Upper lobe of left lung (tissue), 6 donors: ENCODE measurements at regions not wholly inside any gene's neighbourhood (a gene's known extent, or its start where the extent isn't known, plus 50 kb on each side); places are given as distances from the start of the nearest gene placed in this dataset.

ENCODE experiments used
- ATAC-seq, 2 donors: fragments of 200-7000 bp; cut with Tn5 transposase; one replicate each; pipeline ENCODE4 v1.9.1; 2022; ENCODE audit warnings: mild to moderate bottlenecking in 2 of 2, moderate library complexity in 2 of 2; ENCODE audit not compliant: low FRiP score in 2 of 2
- DNase-seq, 2 donors: peaks; one replicate each; pipeline ENCODE4 v3.0.0-alpha.2; 2019 to 2020
- H3K27ac ChIP-seq, 4 donors: fragments of 200-600 bp; sonication (generic); one replicate each; pipeline ENCODE4 v1.5.1; 2016 to 2019
- H3K27me3 ChIP-seq, 4 donors: fragments of 200-600 bp; sonication (generic); one replicate each; pipeline ENCODE4 v1.5.1; 2017 to 2019
- H3K36me3 ChIP-seq, 4 donors: fragments of 200-600 bp; sonication (generic); one replicate each; pipeline ENCODE4 v1.5.1; 2016 to 2019
- H3K4me1 ChIP-seq, 4 donors: fragments of 200-600 bp; sonication (generic); one replicate each; pipeline ENCODE4 v1.5.1; 2018 to 2019
- H3K4me3 ChIP-seq, 4 donors: fragments of 200-600 bp; sonication (generic); one replicate each; pipeline ENCODE4 v1.5.1; 2017 to 2019; ENCODE audit warnings: mild to moderate bottlenecking in 2 of 4, moderate library complexity in 1 of 4
- H3K9me3 ChIP-seq, 4 donors: fragments of 200-600 bp; sonication (generic); one replicate each; pipeline ENCODE4 v1.5.1; 2018 to 2019
- CTCF ChIP-seq, 6 experiments: fragments of 450-650 bp in 4 of 6; fragments of 200-600 bp in 2 of 6; sonication (generic) in 2 of 6; IDR thresholded peaks; one replicate each; pipeline ENCODE4 v1.5.1; 2016 to 2019; ENCODE audit warnings: antibody characterized with exemption in 6 of 6
- EP300 ChIP-seq, 4 donors: sonication (generic); formaldehyde crosslinking; IDR thresholded peaks; one replicate each; pipeline ENCODE4 v1.5.1; 2017; ENCODE audit warnings: antibody characterized with exemption in 4 of 4, control low read depth in 2 of 4
- POLR2A ChIP-seq, 4 donors: fragments of 450-650 bp; IDR thresholded peaks; one replicate each; pipeline ENCODE4 v1.5.1; 2016 to 2017; ENCODE audit warnings: antibody characterized with exemption in 4 of 4, mild to moderate bottlenecking in 2 of 4
- POLR2AphosphoS5 ChIP-seq, 2 donors: sonication (generic); formaldehyde crosslinking; IDR thresholded peaks; one replicate each; pipeline ENCODE4 v1.5.1; 2017; ENCODE audit warnings: antibody characterized with exemption in 2 of 2
- WGBS, 2 donors: methylation state at CpG; one replicate each; pipeline ENCODE4 v1.1.5; 2017 to 2018; 5-methylcytosine and 5-hydroxymethylcytosine counted together
- donor health status: DM: no; HTN: no; CAD: no; lungs with moderate emphysema.
- donor health status: DM: no; HTN: yes; CAD: no; lungs with severe emphysema.

GRCh38 chr6:56328728-56329090 lies 81.3 kb upstream of the COL21A1 start:
- Histone ChIP-seq H3K36me3 (no peaks in the 10 kb centered on the region), H3K27me3 (no peaks in the 10 kb centered on the region), H3K4me3 (no peak overlapping the region), H3K9me3 (no peaks in the 10 kb centered on the region), H3K4me1 (no peaks in the 10 kb centered on the region), H3K27ac (peak overlapping the region; percentile 35 to 59 (median 54))
- ATAC-seq: no peak
- no peak for DNase-seq
- no peak for TF ChIP-seq EP300 (IDR thresholded peaks at IDR 0.05)
- TF ChIP-seq POLR2AphosphoS5 (IDR thresholded peaks at IDR 0.05): no peak
- no peak for TF ChIP-seq POLR2A (IDR thresholded peaks at IDR 0.05)
- no peak for TF ChIP-seq CTCF (IDR thresholded peaks at IDR 0.05)
- WGBS, 2 donors: 75 to 76% methylated on average over 5 of the region's 5 CpGs

GRCh38 chr6:56327946-56328727 lies 80.8 kb upstream of the COL21A1 start:
- Histone ChIP-seq H3K9me3 (no peaks in the 10 kb centered on the region), H3K4me3 (no peak overlapping the region), H3K27ac (peak overlapping the region in 3 of 4 donors; percentile 35 to 59 (median 48)), H3K36me3 (no peaks in the 10 kb centered on the region), H3K27me3 (no peaks in the 10 kb centered on the region), H3K4me1 (no peaks in the 10 kb centered on the region)
- no peak for TF ChIP-seq POLR2AphosphoS5 (IDR thresholded peaks at IDR 0.05)
- no peak for TF ChIP-seq EP300 (IDR thresholded peaks at IDR 0.05)
- TF ChIP-seq POLR2A (IDR thresholded peaks at IDR 0.05): no peak
- no peak for DNase-seq
- WGBS, 2 donors: 81 to 83% methylated on average over 3 of the region's 3 CpGs
- ATAC-seq: no peak

- H3K4me1 ChIP-seq: no peaks in the 10 kb centered on the region
- H3K27me3 ChIP-seq: no peaks in the 10 kb centered on the region
- no peak for DNase-seq
- H3K9me3 ChIP-seq: no peaks in the 10 kb centered on the region
- TF ChIP-seq POLR2A (IDR thresholded peaks at IDR 0.05): no peak
- TF ChIP-seq EP300 (IDR thresholded peaks at IDR 0.05): no peak
- no peak for TF ChIP-seq CTCF (IDR thresholded peaks at IDR 0.05)
- TF ChIP-seq POLR2AphosphoS5 (IDR thresholded peaks at IDR 0.05): no peak
- no peak overlapping the region for H3K4me3 ChIP-seq
- no peaks in the 10 kb centered on the region for H3K36me3 ChIP-seq
- WGBS, 2 donors: 43% methylated on average over 6 of the region's 6 CpGs
- no peak for ATAC-seq
- H3K27ac ChIP-seq: no peak overlapping the region
These were observed 77.0 kb upstream of the COL21A1 start for GRCh38 chr6:56324396-56324795.

GRCh38 chr6:56318851-56319250 lies 71.5 kb upstream of the COL21A1 start:
- no peak overlapping the region for H3K4me3 ChIP-seq

GRCh38 chr6:56314683-56315523 lies 67.5 kb upstream of the COL21A1 start:
- H3K4me1 ChIP-seq: peaks cover 0 to 6% (median 5%) of the 10 kb centered on the region in 4 donors
- H3K27me3 ChIP-seq: no peaks in the 10 kb centered on the region
- peak in 1 of 2 donors; percentile 29 for ATAC-seq
- H3K27ac ChIP-seq: no peak overlapping the region
- no peak for DNase-seq
- H3K4me3 ChIP-seq: no peak overlapping the region
- H3K9me3 ChIP-seq: no peaks in the 10 kb centered on the region
- WGBS, 2 donors: 67 to 69% methylated on average over 11 of the region's 11 CpGs
- TF ChIP-seq POLR2AphosphoS5 (IDR thresholded peaks at IDR 0.05) (no peak), POLR2A (IDR thresholded peaks at IDR 0.05) (no peak), CTCF (IDR thresholded peaks at IDR 0.05) (peak; percentile 44 to 70 (median 58)), EP300 (IDR thresholded peaks at IDR 0.05) (no peak)
- H3K36me3 ChIP-seq: no peaks in the 10 kb centered on the region

More at GRCh38 chr6:56318851-56319250, 71.5 kb upstream of the COL21A1 start:
- H3K9me3 ChIP-seq: no peaks in the 10 kb centered on the region
- no peak overlapping the region for H3K27ac ChIP-seq
- H3K27me3 ChIP-seq: no peaks in the 10 kb centered on the region
- DNase-seq (no peak), ATAC-seq (no peak)
- no peaks in the 10 kb centered on the region for H3K4me1 ChIP-seq
- H3K36me3 ChIP-seq: no peaks in the 10 kb centered on the region
- WGBS, 2 donors: 68 to 69% methylated on average over 2 of the region's 2 CpGs
- TF ChIP-seq EP300 (IDR thresholded peaks at IDR 0.05) (no peak), POLR2AphosphoS5 (IDR thresholded peaks at IDR 0.05) (no peak)
